DLD1 (cell line): ENCODE measurements at regions not wholly inside any gene's neighbourhood (a gene's known extent, or its start where the extent isn't known, plus 50 kb on each side); places are given as distances from the start of the nearest gene placed in this dataset.

Source experiments
- in situ Hi-C: cut with HindIII; loops from 2 replicates; pipeline ENCODE4 v1.10.0; 2017; ENCODE audit warnings: low sequenced_read_pairs

DNA sequence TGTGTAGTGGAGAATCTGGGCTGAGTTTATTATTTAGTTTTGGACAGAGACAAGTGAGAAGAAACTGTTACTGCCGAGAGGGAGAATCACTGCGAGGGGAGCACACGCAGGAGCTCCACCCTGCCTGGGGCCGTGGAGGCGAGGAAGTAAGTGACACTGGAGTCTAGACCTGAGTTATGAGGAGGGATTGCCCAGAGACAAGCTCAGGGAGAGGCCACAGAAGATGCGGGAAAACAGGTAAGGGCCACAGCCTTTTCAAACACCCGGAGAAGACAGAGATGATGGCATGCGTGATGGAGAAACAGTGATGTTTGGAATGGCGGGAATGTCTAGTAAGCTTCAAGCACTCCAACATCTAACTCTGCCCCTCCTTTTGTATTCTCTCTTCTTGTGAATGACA lies 84.1 kb downstream of the TNFSF11 start:
- in situ Hi-C loops, result no loop called here

GRCh38 chr13:42660333-42660965 lies 86.5 kb downstream of the TNFSF11 start:
- in situ Hi-C loops, result loop anchor here (5.0 kb wide), 1 partner anchor 78 kb away; no protein-coding TSS in a partner anchor

GRCh38 chr13:42667638-42668037 lies 93.7 kb downstream of the TNFSF11 start:
- in situ Hi-C loops, result no loop called here

GRCh38 chr13:42671502-42671901 lies 97.5 kb downstream of the TNFSF11 start:
- in situ Hi-C loops, result no loop called here

DNA sequence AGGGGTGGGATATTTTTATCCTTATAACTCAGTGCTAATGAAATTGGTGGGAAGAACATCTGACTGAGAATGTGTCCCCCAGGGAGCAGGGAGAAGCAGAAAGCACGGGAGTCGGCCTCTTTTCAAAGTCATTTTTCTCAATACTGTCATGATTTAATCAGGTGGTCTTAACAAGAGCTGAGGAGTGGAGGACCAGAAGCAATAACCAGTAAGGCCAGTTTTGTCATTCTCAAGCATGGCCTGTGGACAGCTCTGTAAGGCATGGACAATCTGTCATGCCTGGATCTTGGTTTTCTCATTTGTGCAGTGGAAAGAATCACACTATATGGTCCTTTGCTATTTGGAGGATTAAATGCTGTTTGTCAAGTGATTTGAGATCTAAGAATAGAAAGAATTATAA lies 99.7 kb downstream of the TNFSF11 start:
- in situ Hi-C loops, result no loop called here

DNA sequence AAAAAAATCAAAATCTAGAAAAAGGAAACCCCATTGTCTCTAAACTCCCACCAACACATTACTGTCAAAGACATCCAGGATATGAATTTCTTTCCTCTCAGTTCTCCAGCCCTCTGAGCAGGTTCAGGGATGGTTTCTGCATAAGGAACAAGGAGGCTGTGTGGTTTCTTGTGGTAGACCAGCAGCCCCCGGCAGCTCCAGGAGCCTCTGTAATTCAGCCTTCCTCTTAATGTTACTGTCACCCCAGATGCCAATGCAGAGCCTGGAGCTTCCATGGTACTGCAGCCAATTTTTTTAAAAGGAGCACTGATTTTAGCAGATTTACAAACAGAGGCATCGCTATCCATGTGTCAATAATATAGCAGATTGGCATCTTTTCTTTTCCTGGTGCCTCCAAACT lies 100.6 kb upstream of the FAM216B start:
- in situ Hi-C loops, result no loop called here

- in situ Hi-C loops, result no loop called here
Measured at GRCh38 chr13:42681326-42682100, 99.9 kb upstream of the FAM216B start.

GRCh38 chr13:42684226-42684625 lies 97.2 kb upstream of the FAM216B start:
- in situ Hi-C loops, result no loop called here

- in situ Hi-C loops, result no loop called here
Measured at GRCh38 chr13:42685751-42686150, 95.6 kb upstream of the FAM216B start.

- in situ Hi-C loops, result no loop called here
Measured at GRCh38 chr13:42686165-42686564, 95.2 kb upstream of the FAM216B start.

GRCh38 chr13:42688821-42689220 lies 92.6 kb upstream of the FAM216B start:
- in situ Hi-C loops, result no loop called here

DNA sequence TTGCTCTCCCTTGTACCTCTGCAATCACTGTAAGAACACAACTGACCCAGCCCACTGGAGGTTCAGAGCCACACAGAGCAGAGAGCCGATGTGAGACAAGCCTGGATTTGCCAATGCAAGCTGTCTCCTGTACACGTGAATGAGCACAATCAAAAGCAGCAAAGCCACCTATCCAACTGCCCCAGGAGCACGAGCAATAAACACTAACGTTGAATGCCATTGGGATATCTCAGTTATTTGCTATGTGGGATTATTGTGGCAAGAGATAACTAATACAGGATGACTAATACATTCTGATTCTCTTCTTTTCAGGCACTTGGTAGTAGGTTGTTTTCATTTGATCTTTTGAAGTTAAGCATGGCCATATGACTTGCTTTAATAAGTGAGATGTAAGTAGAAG lies 85.2 kb upstream of the FAM216B start:
- in situ Hi-C loops, result no loop called here

- in situ Hi-C loops, result no loop called here
Measured at GRCh38 chr13:42699912-42700311, 81.5 kb upstream of the FAM216B start.

GRCh38 chr13:42702716-42703115 lies 78.7 kb upstream of the FAM216B start:
- in situ Hi-C loops, result no loop called here

GRCh38 chr13:42703740-42704139 lies 77.6 kb upstream of the FAM216B start:
- in situ Hi-C loops, result no loop called here

GRCh38 chr13:42706286-42706685 lies 75.1 kb upstream of the FAM216B start:
- in situ Hi-C loops, result no loop called here

GRCh38 chr13:42707048-42707447 lies 74.3 kb upstream of the FAM216B start:
- in situ Hi-C loops, result no loop called here

DNA sequence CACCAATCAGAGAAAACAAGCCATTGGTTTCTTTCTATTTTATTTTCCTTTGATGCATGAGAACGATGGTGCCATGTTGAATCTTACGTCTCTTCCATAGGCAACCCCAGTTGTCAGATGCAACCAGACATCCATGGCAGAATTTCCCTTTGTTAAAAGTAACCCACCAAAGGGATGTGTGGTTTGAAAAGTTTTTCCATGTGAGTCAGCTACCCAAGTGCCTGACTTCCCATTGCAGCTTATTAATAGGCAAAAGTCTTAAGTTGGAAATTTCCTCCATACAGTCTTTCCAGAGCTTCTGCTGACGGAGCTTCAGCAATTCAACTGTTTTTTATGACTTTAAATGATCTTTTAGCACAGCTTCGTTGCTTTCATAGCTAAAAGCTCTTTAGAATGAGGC lies 73.8 kb upstream of the FAM216B start:
- in situ Hi-C loops, result no loop called here

- in situ Hi-C loops, result no loop called here
Measured at GRCh38 chr13:42708391-42708790, 73.0 kb upstream of the FAM216B start.

GRCh38 chr13:42709276-42709675 lies 72.1 kb upstream of the FAM216B start:
- in situ Hi-C loops, result no loop called here

DNA sequence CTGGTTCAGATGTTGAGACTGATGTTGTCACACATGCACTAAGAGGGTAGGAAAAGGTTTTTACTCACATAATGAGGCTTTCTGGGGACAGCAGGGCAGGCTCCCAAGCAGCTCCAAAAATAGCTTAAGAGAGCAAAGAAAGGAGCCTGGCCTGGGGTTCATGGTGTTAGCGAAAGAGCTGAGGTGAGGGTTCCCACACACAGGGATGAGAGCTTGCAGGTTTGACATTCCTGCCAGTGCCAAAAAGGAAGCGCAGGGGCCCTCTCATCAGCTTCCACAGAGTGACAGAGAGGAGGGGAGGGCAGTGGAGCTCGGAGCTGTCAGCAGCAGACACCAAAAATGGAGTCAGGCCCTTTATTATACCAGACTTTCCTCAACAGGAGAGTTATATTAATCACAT lies 65.5 kb upstream of the FAM216B start:
- in situ Hi-C loops, result no loop called here

DNA sequence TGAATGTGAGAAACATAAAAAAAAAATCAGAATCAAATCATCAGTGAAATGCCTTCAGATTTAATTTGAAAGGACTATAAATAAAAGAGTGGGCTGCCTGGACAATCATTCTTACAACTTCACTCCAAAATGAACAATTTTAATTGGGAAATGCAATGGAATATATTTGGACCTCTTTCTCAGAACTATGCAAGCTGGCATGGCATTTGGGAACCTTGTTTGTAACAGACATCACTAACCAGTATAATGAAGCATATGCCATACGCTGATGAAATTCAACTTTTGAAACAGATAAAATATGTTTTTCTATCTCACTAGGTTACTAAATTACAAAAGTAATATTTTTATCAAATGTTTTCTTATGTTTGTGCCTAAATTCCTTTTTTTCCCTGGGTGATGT lies 64.2 kb upstream of the FAM216B start:
- in situ Hi-C loops, result no loop called here
